DMS53 (cell line): ENCODE measurements at regions not wholly inside any gene's neighbourhood (a gene's known extent, or its start where the extent isn't known, plus 50 kb on each side); places are given as distances from the start of the nearest gene placed in this dataset.
A peak's percentile ranks its signal among the peaks of the same experiment; 100 is the strongest.

Experiments used
- DNase-seq: peaks from one replicate; lab custom pipeline; 2025; lab: John Stamatoyannopoulos, UW

- no peak for DNase-seq
These were observed 93.9 kb upstream of the EDIL3 start for GRCh38 chr5:84478603-84479002.

GRCh38 chr5:84477485-84477884, 92.8 kb upstream of the EDIL3 start:
- DNase-seq, result no peak

GRCh38 chr5:84474126-84474525, 89.4 kb upstream of the EDIL3 start:
- DNase-seq, result no peak

- no peak for DNase-seq
These were observed 68.7 kb upstream of the EDIL3 start for GRCh38 chr5:84453405-84453804.

- DNase-seq, result peak; percentile 44
These were observed 66.1 kb upstream of the EDIL3 start for GRCh38 chr5:84450617-84451414.

GRCh38 chr5:84445049-84445685, 60.5 kb upstream of the EDIL3 start:
- no peak for DNase-seq

- no peak for DNase-seq
These were observed 53.8 kb upstream of the EDIL3 start for GRCh38 chr5:84438456-84438855.

GRCh38 chr5:84437673-84438315, 53.1 kb upstream of the EDIL3 start:
- DNase-seq, result no peak

GRCh38 chr5:84436866-84437265, 52.2 kb upstream of the EDIL3 start:
- no peak for DNase-seq

- DNase-seq, result peak; percentile 12
These were observed 51.2 kb upstream of the EDIL3 start for GRCh38 chr5:84435861-84436346.
